ENCODE measurements at regions not wholly inside any gene's neighbourhood (a gene's known extent, or its start where the extent isn't known, plus 50 kb on each side); places are given as distances from the start of the nearest gene placed in this dataset.

DNA sequence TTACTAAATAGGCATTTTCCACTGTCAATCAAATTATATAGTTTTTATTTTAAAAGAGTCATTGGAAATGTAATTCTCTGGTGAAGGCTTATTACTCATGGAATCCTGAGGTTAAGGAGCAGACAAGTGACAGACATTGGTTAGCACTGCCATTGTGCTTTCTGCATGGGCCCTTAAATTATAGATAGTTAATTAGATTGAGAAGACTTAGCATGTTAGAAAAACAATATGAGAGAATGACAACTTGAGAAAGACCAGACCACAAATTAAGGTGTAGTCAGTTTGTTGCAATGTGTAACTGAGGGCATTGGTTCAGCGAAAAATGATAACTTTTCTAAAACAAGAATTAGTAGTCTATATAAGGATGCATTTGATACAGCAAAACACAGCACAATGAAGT lies 195.5 kb downstream of the SLITRK6 start:
- TF ChIP-seq TAF1 (IDR thresholded peaks at IDR 0.05; ENCODE audit: borderline replicate concordance, insufficient read depth, low read length): no peak
- TF ChIP-seq, protein P1, sequence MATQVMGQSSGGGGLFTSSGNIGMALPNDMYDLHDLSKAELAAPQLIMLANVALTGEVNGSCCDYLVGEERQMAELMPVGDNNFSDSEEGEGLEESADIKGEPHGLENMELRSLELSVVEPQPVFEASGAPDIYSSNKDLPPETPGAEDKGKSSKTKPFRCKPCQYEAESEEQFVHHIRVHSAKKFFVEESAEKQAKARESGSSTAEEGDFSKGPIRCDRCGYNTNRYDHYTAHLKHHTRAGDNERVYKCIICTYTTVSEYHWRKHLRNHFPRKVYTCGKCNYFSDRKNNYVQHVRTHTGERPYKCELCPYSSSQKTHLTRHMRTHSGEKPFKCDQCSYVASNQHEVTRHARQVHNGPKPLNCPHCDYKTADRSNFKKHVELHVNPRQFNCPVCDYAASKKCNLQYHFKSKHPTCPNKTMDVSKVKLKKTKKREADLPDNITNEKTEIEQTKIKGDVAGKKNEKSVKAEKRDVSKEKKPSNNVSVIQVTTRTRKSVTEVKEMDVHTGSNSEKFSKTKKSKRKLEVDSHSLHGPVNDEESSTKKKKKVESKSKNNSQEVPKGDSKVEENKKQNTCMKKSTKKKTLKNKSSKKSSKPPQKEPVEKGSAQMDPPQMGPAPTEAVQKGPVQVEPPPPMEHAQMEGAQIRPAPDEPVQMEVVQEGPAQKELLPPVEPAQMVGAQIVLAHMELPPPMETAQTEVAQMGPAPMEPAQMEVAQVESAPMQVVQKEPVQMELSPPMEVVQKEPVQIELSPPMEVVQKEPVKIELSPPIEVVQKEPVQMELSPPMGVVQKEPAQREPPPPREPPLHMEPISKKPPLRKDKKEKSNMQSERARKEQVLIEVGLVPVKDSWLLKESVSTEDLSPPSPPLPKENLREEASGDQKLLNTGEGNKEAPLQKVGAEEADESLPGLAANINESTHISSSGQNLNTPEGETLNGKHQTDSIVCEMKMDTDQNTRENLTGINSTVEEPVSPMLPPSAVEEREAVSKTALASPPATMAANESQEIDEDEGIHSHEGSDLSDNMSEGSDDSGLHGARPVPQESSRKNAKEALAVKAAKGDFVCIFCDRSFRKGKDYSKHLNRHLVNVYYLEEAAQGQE (IDR thresholded peaks at IDR 0.05; ENCODE audit: insufficient read depth in 1 of 2, low read depth in 2 of 2, low read length in 2 of 2): no peak
- TF ChIP-seq POLR2AphosphoS5 (IDR thresholded peaks at IDR 0.05; ENCODE audit: low read depth, low read length): no peak
- no peak for TF ChIP-seq SIN3A (IDR thresholded peaks at IDR 0.05; ENCODE audit: borderline replicate concordance, insufficient read depth, low read length)
- TF ChIP-seq FOXP2 (optimal IDR thresholded peaks at IDR 0.05; ENCODE audit: borderline replicate concordance, extremely low read depth, extremely low read length, insufficient read depth): no peak
